GM18508 (cell line): ENCODE measurements at regions not wholly inside any gene's neighbourhood (a gene's known extent, or its start where the extent isn't known, plus 50 kb on each side); places are given as distances from the start of the nearest gene placed in this dataset.

Experiments used
- ATAC-seq: cut with Tn5 transposase; IDR thresholded peaks from one replicate; pipeline ENCODE4 v1.9.1; 2021; ENCODE audit warnings: moderate number of reproducible peaks; ENCODE audit not compliant: insufficient read depth, unreplicated experiment

DNA sequence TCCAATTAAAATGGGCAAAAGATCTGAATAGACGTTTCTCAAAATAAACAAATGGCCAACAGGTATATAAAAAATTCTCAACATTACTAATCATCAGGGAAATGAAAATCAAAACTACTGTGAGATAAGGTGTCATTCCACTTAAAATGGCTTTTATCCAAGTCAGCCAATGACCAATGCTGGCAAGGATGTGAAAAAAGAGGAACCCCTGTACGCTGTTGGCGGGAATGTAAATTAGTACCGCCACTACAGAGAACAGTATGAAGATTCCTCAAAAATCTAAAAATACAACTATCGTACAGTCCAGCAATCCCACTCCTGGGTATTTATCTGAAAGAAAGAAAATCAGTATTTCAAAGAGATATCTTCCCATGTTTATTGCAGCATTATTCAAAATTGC is 176.9 kb upstream of the STT3B start:
- ATAC-seq = no peak

DNA sequence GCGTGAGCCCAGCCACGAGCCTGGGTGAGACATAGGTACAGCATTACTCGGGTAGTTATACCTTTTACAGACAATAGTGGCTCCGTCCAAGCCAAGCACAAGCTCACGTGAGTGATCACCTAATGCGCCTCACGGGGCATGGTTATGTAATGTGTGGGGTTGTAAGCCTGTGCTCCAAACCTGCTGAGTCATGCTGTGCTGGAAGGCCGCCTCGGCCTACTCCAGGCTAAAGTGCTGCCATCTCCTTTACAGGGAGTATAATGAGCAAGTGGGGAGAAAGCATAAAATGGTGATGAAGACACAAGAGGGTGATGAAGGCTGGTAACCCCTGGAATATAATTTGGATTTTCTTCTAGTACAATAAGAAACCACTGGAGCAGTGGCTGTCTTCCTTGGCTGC is 175.8 kb upstream of the STT3B start:
- ATAC-seq = no peak

DNA sequence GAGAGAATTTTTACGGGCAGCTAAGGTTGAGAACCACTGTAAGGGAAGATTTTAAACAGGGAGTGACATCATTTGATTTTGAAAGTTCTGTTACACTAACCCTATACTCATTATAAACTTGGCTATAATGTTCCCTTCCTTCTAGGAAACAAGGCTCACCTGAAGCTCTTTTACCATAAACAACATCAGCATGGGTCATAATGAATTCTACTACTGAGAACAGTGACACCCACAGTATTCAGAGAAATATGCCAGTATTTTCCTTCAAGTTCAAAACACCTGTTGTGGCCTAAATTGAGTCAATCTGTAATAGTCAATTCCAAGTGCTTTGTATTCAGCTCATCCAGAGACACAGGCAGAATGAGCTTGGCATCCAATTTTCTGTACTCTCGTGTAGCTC is 175.3 kb upstream of the STT3B start:
- no peak for ATAC-seq

DNA sequence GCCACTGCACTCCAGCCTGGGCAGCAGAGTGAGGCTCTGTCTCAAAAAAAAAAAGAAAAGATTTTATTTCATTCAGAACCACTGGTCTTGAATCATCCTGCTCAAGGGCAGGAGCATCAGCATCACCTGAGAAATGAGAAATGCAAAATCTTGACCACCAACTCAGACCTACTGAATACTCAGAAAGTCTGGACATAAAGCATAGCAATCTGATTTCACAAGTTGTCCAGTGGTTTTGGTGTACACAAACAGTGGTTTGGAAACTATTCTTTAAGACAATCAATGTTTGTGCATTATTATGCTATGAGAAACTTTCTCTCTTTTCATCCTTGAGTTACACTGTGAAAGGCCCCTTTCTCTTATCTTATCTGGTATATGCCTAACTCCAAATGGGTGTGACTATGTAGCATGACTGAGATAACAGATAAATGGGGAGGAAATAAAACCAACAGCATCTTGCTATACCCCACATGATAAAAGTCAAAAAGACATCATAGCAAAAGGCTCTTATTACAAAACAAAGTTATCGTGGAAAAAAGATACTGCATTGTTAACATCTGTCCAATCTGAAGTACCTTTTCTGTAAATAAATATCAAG is 174.2 kb upstream of the STT3B start:
- ATAC-seq = no peak

DNA sequence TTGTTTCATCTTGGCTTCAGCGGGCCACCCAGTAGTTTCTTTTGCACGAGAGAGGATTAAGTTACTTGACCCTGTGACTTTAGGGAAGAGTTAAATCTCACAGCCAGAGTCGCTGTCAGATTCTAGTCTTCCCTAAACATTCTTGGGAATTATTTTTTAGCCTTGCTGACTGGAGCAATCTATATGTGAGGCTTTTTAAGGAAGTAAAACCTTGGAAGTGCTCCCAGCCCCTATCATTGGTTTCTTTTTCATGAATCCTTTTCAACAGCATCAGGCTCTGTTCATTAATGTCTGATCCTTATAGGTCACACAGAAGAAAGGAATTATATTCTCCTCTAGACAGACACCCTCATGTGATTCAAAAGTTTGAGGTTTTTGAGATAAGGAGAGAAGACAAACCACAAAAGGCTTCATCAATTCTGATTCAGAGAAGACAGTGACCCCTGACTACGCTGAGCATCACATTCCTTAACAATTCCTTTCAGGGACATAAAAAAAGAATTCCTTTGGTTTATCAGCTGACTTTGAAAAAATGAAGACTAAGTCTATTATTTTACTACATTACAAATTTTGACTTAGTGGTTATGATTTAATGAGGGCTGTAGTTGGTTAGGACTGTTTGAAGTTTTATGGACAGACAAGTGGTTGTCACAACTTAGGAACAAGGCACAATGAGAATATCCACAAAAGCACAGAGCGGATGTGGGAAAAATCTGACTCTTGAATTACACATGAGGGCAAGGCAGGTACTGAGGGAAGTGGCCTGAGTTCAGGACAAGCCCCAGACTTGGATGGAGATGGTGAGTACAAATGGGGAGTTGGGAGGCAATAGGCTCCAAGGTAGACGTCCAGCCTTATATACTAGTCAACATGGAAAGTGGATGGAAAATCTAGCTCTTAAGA is 171.1 kb upstream of the STT3B start:
- ATAC-seq = no peak

DNA sequence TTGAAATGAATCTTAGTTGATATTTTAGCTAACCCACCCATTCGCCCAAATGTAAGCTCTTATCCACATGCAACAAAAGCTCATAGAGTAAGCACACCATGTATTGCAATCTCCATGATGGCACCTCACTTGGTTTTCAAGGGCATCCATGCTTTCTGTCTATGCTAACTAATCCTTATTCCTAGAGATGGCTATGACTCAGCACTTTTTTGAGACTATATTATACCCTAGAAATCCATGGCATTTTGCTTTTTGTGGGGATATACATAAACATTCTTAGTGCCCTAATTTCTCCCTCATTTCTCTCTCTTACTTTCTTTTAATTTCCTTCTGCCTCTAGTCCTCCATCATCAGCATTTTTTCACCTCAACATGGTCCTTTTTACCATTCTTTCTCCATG is 168.5 kb upstream of the STT3B start:
- ATAC-seq = no peak

DNA sequence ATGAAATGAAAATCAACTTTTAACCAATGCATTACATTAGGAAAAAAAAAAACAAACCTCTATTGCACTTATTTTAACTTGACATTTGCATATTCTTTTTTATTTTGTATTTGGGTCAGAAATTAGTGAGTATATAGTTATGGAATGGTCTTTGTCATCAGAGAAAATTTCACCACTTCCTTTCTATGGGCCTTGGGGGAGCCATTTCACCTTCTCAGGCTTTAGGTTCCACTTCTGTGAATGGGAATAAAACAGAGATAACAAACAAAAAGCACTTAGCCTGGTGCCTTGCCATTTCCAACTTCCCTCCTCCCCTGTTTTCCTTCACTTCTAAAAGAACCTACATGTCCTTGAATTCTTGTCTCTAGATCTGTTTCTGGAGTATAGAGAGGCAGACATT is 168.0 kb upstream of the STT3B start:
- no peak for ATAC-seq

DNA sequence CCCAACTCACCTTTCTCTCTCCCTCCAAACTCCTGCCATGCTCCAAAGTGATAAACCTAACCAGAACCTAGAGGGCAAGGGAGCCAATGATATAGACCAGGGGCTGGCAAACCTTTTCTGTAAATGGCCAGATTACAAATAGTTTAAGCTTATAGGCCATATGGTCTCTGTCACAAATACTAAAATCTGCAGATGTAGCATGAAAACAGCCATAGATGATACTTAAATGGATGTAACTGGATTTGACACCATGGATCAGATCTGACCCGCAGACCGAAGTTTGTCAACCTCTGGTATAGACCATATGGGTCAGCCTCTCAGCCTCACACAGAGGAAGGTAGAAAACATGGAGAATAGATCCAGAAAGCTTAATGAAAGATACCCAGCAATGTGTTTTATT is 165.2 kb upstream of the STT3B start:
- no peak for ATAC-seq

DNA sequence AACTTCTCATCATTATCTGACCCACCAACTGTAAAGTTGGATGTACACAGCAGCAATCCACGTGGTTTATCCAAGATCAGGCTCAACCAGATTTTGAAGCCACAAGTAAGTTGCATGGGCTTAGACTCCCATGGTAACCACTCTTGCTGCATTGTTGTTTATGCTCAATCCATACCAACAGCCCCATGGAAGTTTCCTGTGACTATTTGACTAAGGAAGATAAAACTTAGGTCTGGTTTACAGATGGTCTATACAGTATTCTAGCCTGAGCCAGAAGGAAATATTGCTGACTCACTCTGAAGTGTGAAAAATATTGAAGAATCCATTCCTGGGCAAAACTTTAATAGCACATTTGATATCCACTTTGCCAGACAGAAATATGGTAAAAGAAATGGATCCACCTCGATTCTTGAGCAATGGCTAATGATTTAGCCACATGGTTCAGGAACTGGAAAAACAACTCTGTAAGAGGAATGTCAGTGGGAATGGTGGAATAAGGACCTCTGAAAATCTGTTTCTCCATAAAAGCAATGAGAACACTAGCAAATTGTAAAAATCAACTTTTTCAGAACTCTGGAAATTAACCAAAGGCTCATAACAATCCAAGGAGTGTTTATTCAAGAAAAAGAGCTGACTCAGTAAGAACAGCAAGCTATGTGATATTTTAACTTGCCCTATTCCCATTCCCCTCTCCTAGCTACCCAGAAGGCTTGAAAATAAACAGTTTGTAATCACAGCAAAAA is 162.9 kb upstream of the STT3B start:
- ATAC-seq = no peak

DNA sequence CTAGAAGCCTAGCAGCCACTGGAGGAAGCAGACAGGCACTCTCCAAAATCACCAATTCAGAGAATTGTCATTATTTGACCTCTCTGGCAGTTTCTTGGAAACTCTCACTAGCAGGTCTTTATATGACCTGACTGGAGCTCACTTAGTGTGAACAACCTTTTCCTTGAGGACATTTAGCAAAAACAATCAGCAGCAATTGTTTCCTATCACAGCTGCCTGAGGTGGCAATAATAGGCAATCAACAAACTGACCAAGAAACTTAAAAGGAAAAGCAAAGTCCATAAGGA is 162.4 kb upstream of the STT3B start:
- ATAC-seq = no peak

DNA sequence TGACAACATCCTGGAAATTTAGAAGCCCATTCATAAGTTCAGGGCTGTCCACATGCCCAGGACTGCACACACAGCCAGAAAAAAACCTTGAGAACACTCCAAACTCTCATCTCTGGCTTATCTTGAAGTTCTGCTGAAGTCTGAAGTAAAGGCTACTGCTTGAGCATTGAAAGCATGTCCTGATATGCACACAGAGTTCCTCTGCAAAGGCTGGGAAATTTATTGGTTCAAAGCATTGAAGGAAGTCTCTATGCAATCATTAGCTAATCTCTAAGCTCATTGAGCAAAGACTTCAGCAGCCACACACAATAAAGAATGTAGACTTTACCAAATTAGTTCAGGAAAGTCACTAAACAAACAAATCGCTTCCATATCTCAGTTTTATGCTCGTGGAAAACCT is 162.0 kb upstream of the STT3B start:
- ATAC-seq = no peak

DNA sequence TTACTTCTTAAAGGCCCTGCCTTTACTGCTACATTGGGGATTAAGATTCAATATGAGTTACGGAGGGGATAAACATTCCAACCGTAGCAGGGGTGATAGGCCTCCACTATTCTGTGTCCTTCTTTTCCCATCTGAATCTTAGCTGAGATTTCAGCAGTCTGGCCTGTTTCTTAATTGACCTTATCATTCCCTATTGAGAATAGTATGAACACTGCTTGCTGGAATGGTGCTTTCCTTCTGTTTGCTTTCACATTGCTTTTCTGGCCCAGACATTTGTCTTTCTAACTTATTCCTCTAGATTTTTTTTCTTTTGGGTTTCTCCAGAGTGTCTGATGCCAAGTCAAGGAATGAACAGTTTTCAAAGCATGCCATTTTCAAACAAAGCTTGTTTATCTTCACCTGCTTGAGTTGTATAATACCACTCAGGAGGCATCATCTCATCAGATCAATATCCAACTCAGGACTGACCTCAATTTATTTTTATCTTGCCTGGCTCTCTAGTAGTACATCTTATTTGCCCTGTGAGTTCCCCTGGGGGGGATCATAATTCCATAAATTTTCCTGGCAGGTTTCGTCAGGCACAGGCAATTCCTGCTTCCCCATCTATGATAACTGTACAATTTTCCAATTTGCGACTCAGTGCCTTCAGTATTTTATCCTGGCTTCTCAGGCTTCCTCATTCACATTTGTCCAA is 161.1 kb upstream of the STT3B start:
- ATAC-seq = no peak

DNA sequence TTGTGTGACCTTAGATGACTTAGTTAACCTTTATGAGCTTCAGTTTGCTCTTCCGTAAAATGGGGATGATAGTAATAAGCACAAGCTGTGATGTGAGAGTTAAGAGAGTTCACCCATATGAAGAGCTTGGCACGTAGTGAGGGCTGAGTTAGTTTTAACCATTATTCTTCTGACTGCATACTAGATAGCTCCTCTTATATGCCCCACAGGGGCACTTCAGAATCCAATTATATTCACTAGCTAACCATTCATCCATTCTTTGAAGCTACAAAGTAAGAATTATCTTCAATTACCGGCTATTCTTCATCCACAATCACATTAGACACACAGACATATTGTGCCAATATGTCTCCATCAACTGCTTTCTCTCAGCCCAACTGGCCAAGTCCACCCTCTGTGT is 159.0 kb upstream of the STT3B start:
- ATAC-seq = no peak

DNA sequence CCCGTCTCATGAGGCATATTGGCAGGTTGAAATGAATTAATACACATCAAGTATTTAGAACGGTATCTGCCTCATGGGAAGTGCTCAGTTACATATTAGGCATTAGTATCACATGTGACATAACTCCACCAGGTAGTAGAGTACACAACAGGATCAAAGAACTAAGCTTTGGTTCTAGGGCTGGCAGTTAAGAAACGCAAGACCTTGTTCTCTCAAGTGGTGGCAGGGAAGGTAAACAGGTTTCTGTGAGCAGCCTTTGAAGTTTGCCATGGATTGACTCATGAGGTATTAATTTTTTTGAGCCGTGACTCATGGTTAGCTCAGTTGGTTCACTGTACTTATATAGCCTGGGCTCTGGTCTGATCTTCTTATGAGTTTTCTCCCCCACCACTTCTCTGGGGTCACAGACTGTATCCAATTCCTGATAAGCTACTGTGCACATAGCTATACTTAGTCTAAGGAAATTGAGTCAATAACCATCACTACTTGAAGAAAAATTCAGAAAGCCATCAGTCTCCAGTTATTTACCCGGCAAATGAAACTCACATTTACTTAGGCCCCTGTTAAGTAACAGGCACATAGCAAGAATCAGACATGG is 155.6 kb upstream of the STT3B start:
- no peak for ATAC-seq

DNA sequence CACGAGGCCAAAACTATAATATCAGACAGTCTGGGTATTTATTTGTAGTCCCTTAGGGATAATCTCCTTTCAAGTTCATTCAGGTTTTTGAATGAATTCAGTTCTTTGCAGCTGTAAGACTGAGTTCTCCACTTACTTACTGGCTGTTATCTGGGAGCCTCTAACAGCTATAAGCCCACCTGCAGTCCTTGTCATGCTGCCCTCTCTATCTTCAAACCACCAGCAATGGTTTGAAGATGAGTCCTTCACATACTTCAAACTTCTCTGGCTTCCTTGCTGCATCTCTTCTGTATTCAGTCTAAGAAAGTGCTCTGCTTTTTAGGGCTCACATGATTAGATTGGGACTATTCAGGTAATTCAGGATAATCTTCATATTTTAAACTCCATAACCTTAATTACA is 154.5 kb upstream of the STT3B start:
- ATAC-seq = no peak

DNA sequence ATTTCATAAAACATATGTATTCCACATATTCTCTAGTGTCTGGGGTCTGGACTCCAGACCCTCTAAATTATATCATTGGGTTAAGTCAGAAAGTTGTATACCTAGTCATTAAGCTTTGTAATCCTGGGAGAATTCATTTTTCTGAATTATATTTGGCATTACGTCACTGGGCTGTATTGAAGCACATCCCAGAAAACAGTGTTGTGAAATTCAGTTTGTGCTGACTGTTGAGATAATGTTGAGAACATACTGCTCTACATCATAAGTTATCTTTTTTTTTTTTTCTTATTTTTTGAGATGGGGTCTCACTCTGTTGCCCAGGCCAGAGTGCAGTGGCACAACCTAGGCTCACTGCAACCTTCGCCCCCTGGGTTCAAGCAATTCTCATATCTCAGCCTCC is 153.1 kb upstream of the STT3B start:
- ATAC-seq = no peak

DNA sequence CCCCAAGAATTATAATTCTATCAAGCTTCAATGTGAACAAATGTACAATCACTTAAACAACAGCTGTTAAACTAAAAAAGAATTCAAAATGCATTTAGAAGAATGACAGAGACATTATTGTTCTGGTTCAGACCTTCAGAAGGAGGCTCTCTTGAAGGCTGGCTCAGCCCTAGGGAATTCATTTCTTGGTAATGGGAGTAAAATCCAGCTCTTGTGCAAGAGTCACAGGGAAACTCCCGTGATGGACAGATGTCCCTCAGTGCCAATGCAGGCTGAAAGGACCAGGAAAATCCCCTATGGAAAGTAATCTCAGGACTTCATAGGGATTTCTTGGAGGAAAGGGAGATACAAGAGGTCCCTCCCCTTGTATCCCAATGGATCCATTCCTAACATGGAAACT is 149.9 kb upstream of the STT3B start:
- ATAC-seq = no peak

DNA sequence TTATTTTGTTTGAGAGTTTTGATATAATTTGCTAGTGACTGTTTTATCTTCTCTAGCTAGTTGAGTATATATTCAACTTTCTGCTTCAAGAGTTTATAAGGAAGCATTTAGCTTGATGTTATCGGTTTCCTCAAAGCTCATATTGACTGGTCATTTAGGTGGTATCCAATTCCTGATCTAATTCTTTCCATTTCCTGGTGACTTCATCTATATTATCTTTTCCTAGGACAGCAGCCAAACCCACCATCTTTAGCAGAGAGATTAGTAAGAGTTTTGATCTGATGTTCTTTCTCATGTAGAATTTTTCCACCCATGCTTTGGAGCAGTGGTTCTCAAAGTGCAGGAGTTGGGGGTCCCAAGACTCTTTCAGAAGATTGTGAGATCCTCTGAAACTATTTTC is 148.6 kb upstream of the STT3B start:
- ATAC-seq = no peak

DNA sequence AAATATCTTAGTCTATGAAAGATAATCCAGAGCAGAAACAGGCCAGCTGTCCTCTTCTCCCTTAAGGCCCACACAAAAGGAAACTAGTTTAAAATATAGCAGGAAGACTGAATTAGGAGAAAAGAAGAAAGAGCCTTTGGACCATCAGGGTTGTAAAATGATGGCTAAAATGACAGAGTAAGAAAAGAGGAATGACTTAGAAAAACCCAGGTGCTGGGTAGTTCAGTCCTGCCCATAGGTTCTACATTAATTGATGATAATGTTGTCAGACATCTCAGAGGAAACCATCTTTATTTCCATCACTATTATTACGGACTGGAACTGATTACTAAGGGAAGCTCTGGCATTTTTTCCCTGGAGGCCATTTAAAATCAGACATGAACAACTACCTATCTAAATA is 142.8 kb upstream of the STT3B start:
- ATAC-seq = no peak

DNA sequence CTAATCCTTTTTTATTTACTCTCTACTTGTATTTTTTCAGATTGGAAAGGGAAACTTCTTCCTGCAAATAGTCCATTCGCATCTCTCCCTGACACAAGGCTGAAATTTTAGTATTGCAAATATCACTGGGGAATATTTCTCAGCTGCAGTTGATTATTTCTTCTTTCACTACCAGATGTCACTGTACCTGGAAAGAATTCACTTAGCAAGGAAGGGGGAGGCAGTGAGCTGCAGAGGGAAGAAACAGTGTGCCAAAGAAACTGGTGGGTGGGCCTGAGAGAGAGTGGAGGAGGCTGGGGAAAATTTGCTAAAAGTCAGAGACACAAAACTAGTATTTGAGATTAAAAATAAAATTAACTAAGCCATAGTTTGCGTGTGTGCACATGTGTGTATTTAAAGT is 142.3 kb upstream of the STT3B start:
- no peak for ATAC-seq

DNA sequence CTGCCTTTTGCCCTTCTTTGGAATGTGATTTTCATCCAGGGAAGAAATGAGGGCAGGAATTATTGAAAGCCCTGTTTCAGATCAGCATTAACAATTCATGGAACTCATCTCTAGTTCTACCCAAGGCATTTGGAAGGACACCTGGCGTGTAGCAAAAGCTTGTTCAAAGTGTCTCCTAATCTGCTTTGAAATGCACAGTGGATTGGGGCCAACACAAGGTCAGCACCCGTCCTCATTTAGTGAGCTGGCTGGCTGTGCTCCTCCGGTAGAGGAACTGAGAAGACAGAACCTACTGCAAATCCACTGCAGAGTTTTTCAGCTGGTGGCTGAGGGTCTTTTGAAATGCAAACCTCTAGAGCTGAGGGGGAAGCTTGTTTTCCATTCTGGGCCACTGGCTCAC is 141.6 kb upstream of the STT3B start:
- no peak for ATAC-seq
